H1 (cell line): ENCODE measurements at regions not wholly inside any gene's neighbourhood (a gene's known extent, or its start where the extent isn't known, plus 50 kb on each side); places are given as distances from the start of the nearest gene placed in this dataset.

Experiments
- CTCF ChIA-PET: fragments of 300-600 bp; sonication (Branson Sonifier 250); formaldehyde crosslinking; loops from one replicate; lab custom pipeline; 2021; ENCODE audit not compliant: partially characterized antibody; lab: Charles Lee
- POLR2A ChIA-PET: fragments of 300-600 bp; sonication (Branson Sonifier 250); formaldehyde crosslinking; loops from one replicate; lab custom pipeline; 2021; ENCODE audit warnings: inconsistent platforms; ENCODE audit not compliant: partially characterized antibody; lab: Charles Lee
- DNase-seq, 2 experiments: peaks; one replicate each; pipeline versions ENCODE4 v3.0.0 to v3.0.0-alpha.2; 2010 to 2022; ENCODE audit warnings: low spot score in 2 of 2, low read depth in 1 of 2, mixed read lengths in 1 of 2
- FAIRE-seq: peaks from 2 replicates; lab custom pipeline; 2011; peaks lifted over from hg19 to GRCh38; lab: Jason Lieb, UNC
- H2AFZ ChIP-seq: 2 replicates; pipeline ENCODE4 v1.8.1; 2012; ENCODE audit warnings: low read length, inconsistent platforms
- H2AK5ac ChIP-seq: 2 replicates; pipeline ENCODE4 v1.6.1; 2013; ENCODE audit warnings: low read depth, low read length
- H2BK120ac ChIP-seq: replicated peaks from 2 replicates; pipeline ENCODE3; 2013; ENCODE audit warnings: low read depth, low read length, inconsistent platforms
- H2BK12ac ChIP-seq: 2 replicates; pipeline ENCODE4 v1.6.1; 2013; ENCODE audit warnings: low read depth, low read length
- H2BK15ac ChIP-seq: 2 replicates; pipeline ENCODE4 v1.6.1; 2013; ENCODE audit warnings: low read length
- H2BK20ac ChIP-seq: 2 replicates; pipeline ENCODE4 v1.6.1; 2013; ENCODE audit warnings: low read length
- H2BK5ac ChIP-seq: 2 replicates; pipeline ENCODE4 v1.6.1; 2013; ENCODE audit warnings: low read depth, low read length
- H3K14ac ChIP-seq: 2 replicates; pipeline ENCODE4 v1.6.1; 2013; ENCODE audit warnings: inconsistent platforms; ENCODE audit not compliant: insufficient read length
- H3K18ac ChIP-seq: 2 replicates; pipeline ENCODE4 v1.6.1; 2013; ENCODE audit warnings: low read length; ENCODE audit errors: extremely low read depth
- H3K23ac ChIP-seq: 2 replicates; pipeline ENCODE4 v1.6.1; 2013; ENCODE audit warnings: inconsistent platforms; ENCODE audit not compliant: insufficient read length
- H3K23me2 ChIP-seq: 2 replicates; pipeline ENCODE4 v1.6.1; 2013; ENCODE audit warnings: low read depth, low read length
- H3K27ac ChIP-seq: 2 replicates; pipeline ENCODE4 v1.6.1; 2011; ENCODE audit warnings: low read depth, low read length, inconsistent platforms
- H3K27me3 ChIP-seq, 4 experiments: replicated peaks in 1 of 4; 1 replicate in 1 of 4; 2 replicates in 3 of 4; pipeline versions ENCODE4 v1.6.1 to v1.8.1; 2011 to 2013; ENCODE audit warnings: low read length in 3 of 4, mild to moderate bottlenecking in 3 of 4, inconsistent platforms in 2 of 4, mixed read lengths in 2 of 4, moderate library complexity in 1 of 4; ENCODE audit not compliant: control insufficient read depth in 3 of 4, insufficient read depth in 3 of 4; ENCODE audit errors: extremely low read depth in 1 of 4
- H3K36me3 ChIP-seq, 4 experiments: 2 replicates each; pipeline versions ENCODE4 v1.6.1 to v1.8.1; 2011 to 2013; ENCODE audit warnings: mild to moderate bottlenecking in 4 of 4, low read length in 3 of 4, moderate library complexity in 2 of 4, control low read depth in 1 of 4, inconsistent platforms in 1 of 4; ENCODE audit not compliant: insufficient read depth in 4 of 4, control insufficient read depth in 2 of 4
- H3K4ac ChIP-seq: replicated peaks from 2 replicates; pipeline ENCODE3; 2013; ENCODE audit warnings: low read length, low read depth, mixed read lengths, inconsistent platforms; ENCODE audit not compliant: insufficient read length
- H3K4me1 ChIP-seq, 4 experiments: replicated peaks in 1 of 4; 1 replicate in 1 of 4; 2 replicates in 3 of 4; pipeline versions ENCODE4 v1.6.1 to v1.8.1; 2011 to 2013; ENCODE audit warnings: low read length in 3 of 4, inconsistent platforms in 2 of 4, mixed read lengths in 1 of 4; ENCODE audit not compliant: insufficient read depth in 4 of 4, control insufficient read depth in 3 of 4
- H3K4me2 ChIP-seq, 2 experiments: 2 replicates each; pipeline versions ENCODE4 v1.6.1 to v1.8.1; 2011 to 2013; ENCODE audit warnings: low read depth in 2 of 2, low read length in 2 of 2, control low read depth in 1 of 2, inconsistent platforms in 1 of 2, mild to moderate bottlenecking in 1 of 2; ENCODE audit not compliant: insufficient read depth in 1 of 2
- H3K4me3 ChIP-seq, 4 experiments: fragments of 200-600, 300-600 bp in 1 of 4; sonication (generic), shearing (Covaris generic), sonication (Bioruptor Twin) in 1 of 4; 2 replicates each; pipeline versions ENCODE4 v1.5.1 to v1.8.1; 2011 to 2016; ENCODE audit warnings: low read length in 4 of 4, low read depth in 3 of 4, control low read depth in 2 of 4, inconsistent platforms in 2 of 4, mild to moderate bottlenecking in 2 of 4, mixed read lengths in 1 of 4, moderate library complexity in 1 of 4; ENCODE audit not compliant: insufficient read depth in 2 of 4; ENCODE audit errors: extremely low read depth in 1 of 4
- H3K56ac ChIP-seq: replicated peaks from 2 replicates; pipeline ENCODE3; 2013; ENCODE audit warnings: low read depth, mild to moderate bottlenecking, mixed read lengths, low read length, inconsistent platforms; ENCODE audit not compliant: insufficient read length
- H3K79me1 ChIP-seq: 2 replicates; pipeline ENCODE4 v1.6.1; 2013; ENCODE audit warnings: low read depth, low read length, control low read depth
- H3K79me2 ChIP-seq, 2 experiments: 2 replicates each; pipeline versions ENCODE4 v1.6.1 to v1.8.1; 2012 to 2013; ENCODE audit warnings: low read length in 2 of 2, mild to moderate bottlenecking in 2 of 2, inconsistent platforms in 1 of 2; ENCODE audit not compliant: insufficient read depth in 2 of 2, control insufficient read depth in 1 of 2
- H3K9ac ChIP-seq, 4 experiments: replicated peaks in 1 of 4; 1 replicate in 1 of 4; 2 replicates in 3 of 4; pipeline versions ENCODE4 v1.6.1 to v1.8.1; 2011 to 2013; ENCODE audit warnings: low read depth in 3 of 4, low read length in 3 of 4, control low read depth in 2 of 4, mild to moderate bottlenecking in 2 of 4, moderate library complexity in 2 of 4, inconsistent platforms in 1 of 4; ENCODE audit errors: extremely low read depth in 1 of 4
- H3K9me3 ChIP-seq, 2 experiments: 2 replicates each; pipeline versions ENCODE4 v1.6.1 to v1.8.1; 2012 to 2013; ENCODE audit warnings: mild to moderate bottlenecking in 2 of 2, moderate library complexity in 2 of 2, control low read depth in 1 of 2, inconsistent platforms in 1 of 2, low read depth in 1 of 2, low read length in 1 of 2, mixed read lengths in 1 of 2; ENCODE audit not compliant: insufficient read depth in 2 of 2
- H4K20me1 ChIP-seq, 2 experiments: replicated peaks in 1 of 2; 2 replicates each; pipeline versions ENCODE3 to v1.8.1; 2011 to 2013; ENCODE audit warnings: inconsistent platforms in 2 of 2, low read length in 2 of 2, mild to moderate bottlenecking in 1 of 2; ENCODE audit not compliant: insufficient read depth in 2 of 2, control insufficient read depth in 1 of 2
- H4K5ac ChIP-seq: 2 replicates; pipeline ENCODE4 v1.6.1; 2013; ENCODE audit warnings: low read length, low read depth, mixed read lengths, inconsistent platforms; ENCODE audit not compliant: insufficient read length
- H4K8ac ChIP-seq: 2 replicates; pipeline ENCODE4 v1.8.0; 2013; ENCODE audit warnings: mild to moderate bottlenecking, moderate library complexity, low read length, inconsistent platforms; ENCODE audit not compliant: insufficient read depth; ENCODE audit errors: extremely low read depth
- H4K91ac ChIP-seq: replicated peaks from 2 replicates; pipeline ENCODE3; 2013; ENCODE audit warnings: low read length, mixed read lengths, inconsistent platforms; ENCODE audit not compliant: insufficient read length
- BCL11A ChIP-seq, 2 experiments: IDR thresholded peaks; one replicate each; pipeline ENCODE4 v1.6.1; 2011; ENCODE audit warnings: low read depth in 2 of 2, low read length in 2 of 2, mild to moderate bottlenecking in 2 of 2
- CBX5 ChIP-seq: fragments of 300-800, 300-1000 bp; sonication (generic); IDR thresholded peaks from 2 replicates; pipeline ENCODE4 v1.7.1; 2016; ENCODE audit warnings: antibody characterized with exemption, low read length, low read depth
- CEBPB ChIP-seq: IDR thresholded peaks from 2 replicates; pipeline ENCODE4 v1.6.1; 2012; ENCODE audit warnings: low read depth, low read length
- CTBP2 ChIP-seq: IDR thresholded peaks from 2 replicates; pipeline ENCODE4 v1.7.0; 2011; ENCODE audit warnings: borderline replicate concordance, mild to moderate bottlenecking, moderate library complexity, mixed read lengths, low read length; ENCODE audit not compliant: insufficient read depth, insufficient read length
- E2F6 ChIP-seq: IDR thresholded peaks from 2 replicates; pipeline ENCODE4 v1.6.1; 2012; ENCODE audit warnings: inconsistent platforms
- GTF2F1 ChIP-seq: IDR thresholded peaks from 2 replicates; pipeline ENCODE4 v1.6.1; 2012; ENCODE audit warnings: low read depth, low read length, improper control_type of control experiment, borderline replicate concordance
- JUN ChIP-seq: IDR thresholded peaks from 2 replicates; pipeline ENCODE4 v1.6.1; 2011; ENCODE audit warnings: low read depth, mild to moderate bottlenecking, improper control_type of control experiment, low read length
- KDM4A ChIP-seq: IDR thresholded peaks from one replicate; pipeline ENCODE4 v1.7.1; 2012; ENCODE audit warnings: low read depth, mild to moderate bottlenecking, moderate library complexity, low read length, inconsistent platforms; ENCODE audit not compliant: severe bottlenecking
- POLR2A ChIP-seq, 2 experiments: IDR thresholded peaks; 1 replicate in 1 of 2; 2 replicates in 1 of 2; pipeline ENCODE4 v1.6.1; 2011; ENCODE audit warnings: low read depth in 2 of 2, low read length in 2 of 2, mild to moderate bottlenecking in 2 of 2; ENCODE audit errors: control extremely low read depth in 1 of 2
- POU5F1 ChIP-seq: IDR thresholded peaks from 2 replicates; pipeline ENCODE4 v1.6.1; 2011; ENCODE audit warnings: low read depth, mild to moderate bottlenecking, low read length, moderate library complexity
- RFX5 ChIP-seq: IDR thresholded peaks from 2 replicates; pipeline ENCODE4 v1.6.1; 2011; ENCODE audit warnings: low read depth, low read length, improper control_type of control experiment, borderline replicate concordance
- SP2 ChIP-seq: IDR thresholded peaks from 2 replicates; pipeline ENCODE4 v1.6.1; 2012; ENCODE audit warnings: mild to moderate bottlenecking, low read length, inconsistent platforms
- TAF1 ChIP-seq: IDR thresholded peaks from 2 replicates; pipeline ENCODE4 v1.6.1; 2011; ENCODE audit warnings: mild to moderate bottlenecking, low read depth, low read length
- WGBS, 2 experiments: shearing (Covaris generic) in 1 of 2; methylation state at CpG; one replicate each; pipeline versions ENCODE4 v1.1.6 to v1.1.7; 2013 to 2015; ENCODE audit warnings: low lambda C conversion rate in 2 of 2, mixed read lengths in 2 of 2, inconsistent platforms in 1 of 2, low coverage in 1 of 2, missing lambda C conversion rate in 1 of 2; ENCODE audit not compliant: insufficient replicate concordance in 2 of 2, insufficient coverage in 1 of 2, insufficient read length in 1 of 2; ENCODE audit errors: extremely low coverage in 1 of 2, missing lambda C conversion rate in 1 of 2; 5-methylcytosine and 5-hydroxymethylcytosine counted together

DNA sequence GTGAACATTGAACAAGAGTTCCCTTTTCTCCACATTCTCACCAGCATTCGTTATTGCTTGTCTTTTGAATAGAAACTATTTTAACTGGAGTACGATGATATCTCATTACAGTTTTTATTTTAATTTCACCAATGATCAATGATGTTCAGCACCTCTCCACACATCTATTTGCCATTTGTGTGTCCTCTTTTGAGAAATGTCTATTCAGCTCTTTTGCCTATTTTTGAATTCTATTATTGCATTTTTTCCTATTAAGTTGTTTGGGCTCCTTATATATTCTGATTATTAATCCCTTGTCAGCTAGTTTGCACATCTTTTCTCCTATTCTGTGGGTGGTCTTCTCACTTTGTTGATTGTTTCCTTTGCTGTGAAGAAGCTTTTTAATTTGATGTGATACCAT lies 241.1 kb upstream of the CTBP2 start:
- Histone ChIP-seq H4K5ac (no peak overlapping the region), H3K36me3 (no peaks in the 10 kb centered on the region), H2AK5ac (no peak overlapping the region), H2BK15ac (no peak overlapping the region), H4K91ac (no peak overlapping the region), H3K79me2 (no peaks in the 10 kb centered on the region), H3K23me2 (no peaks in the 10 kb centered on the region), H2BK20ac (no peak overlapping the region), H3K9me3 (no peaks in the 10 kb centered on the region), H4K8ac (no peak overlapping the region), H3K4me3 (no peak overlapping the region), H3K27me3 (no peaks in the 10 kb centered on the region), H4K20me1 (no peaks in the 10 kb centered on the region), H3K79me1 (no peaks in the 10 kb centered on the region), H3K4me2 (no peak overlapping the region), H3K56ac (no peak overlapping the region), H3K4me1 (no peaks in the 10 kb centered on the region), H2BK120ac (no peak overlapping the region), H2BK12ac (no peak overlapping the region), H3K4ac (no peak overlapping the region), H3K9ac (no peak overlapping the region), H2BK5ac (no peak overlapping the region), H3K27ac (no peak overlapping the region), H2AFZ (no peak overlapping the region), H3K14ac (no peak overlapping the region), H3K23ac (no peak overlapping the region), H3K18ac (no peak overlapping the region)
- WGBS, 2 experiments = 84% methylated on average over 2 of the region's 2 CpGs; no CpG with 5 or more reads in 1 of the 2 experiments
- no peak for DNase-seq
- no peak for FAIRE-seq
- TF ChIP-seq RFX5 (no peak), BCL11A (IDR thresholded peaks at IDR 0.05; ENCODE audit: low read depth in 2 of 2, low read length in 2 of 2) (no peak), SP2 (no peak), POLR2A (IDR thresholded peaks at IDR 0.05; ENCODE audit: control extremely low read depth in 1 of 2, low read depth in 2 of 2, low read length in 2 of 2) (no peak), GTF2F1 (no peak), TAF1 (no peak), CEBPB (no peak), CTBP2 (no peak), POU5F1 (no peak), CBX5 (no peak), KDM4A (no peak), E2F6 (no peak), JUN (no peak)
- CTCF ChIA-PET = interaction anchor here (0.9 kb wide), 1 partner anchor 328 kb away, joined by 3 read pairs; no protein-coding TSS in a partner anchor
- POLR2A ChIA-PET = no interaction called here
